ENCODE measurements at regions not wholly inside any gene's neighbourhood (a gene's known extent, or its start where the extent isn't known, plus 50 kb on each side); places are given as distances from the start of the nearest gene placed in this dataset.

GRCh38 chr1:5519366-5520135 lies 472.7 kb downstream of the NPHP4 start:
- Histone ChIP-seq H3K4me3 (replicated peaks in 1 of 3; ENCODE audit: low read depth in 2 of 3, low read length in 3 of 3) (no peak overlapping the region), H2AFZ (ENCODE audit: insufficient read depth, low read depth, low read length, poor library complexity, severe bottlenecking) (no peak overlapping the region), H3K4me2 (replicated peaks; ENCODE audit: extremely low read depth, low read length, poor library complexity, severe bottlenecking) (no peak overlapping the region), H3K4me1 (ENCODE audit: control insufficient read depth in 1 of 2, insufficient read depth in 2 of 2, low read length in 2 of 2) (no peaks in the 10 kb centered on the region), H4K20me1 (ENCODE audit: insufficient read depth, low read length) (no peaks in the 10 kb centered on the region), H3K9ac (ENCODE audit: insufficient read depth, low read length, poor library complexity, severe bottlenecking) (no peak overlapping the region), H3K79me2 (ENCODE audit: insufficient read depth, low read length) (no peaks in the 10 kb centered on the region), H3K27me3 (ENCODE audit: control insufficient read depth in 2 of 2, insufficient read depth in 2 of 2, low read length in 2 of 2) (no peaks in the 10 kb centered on the region), H3K9me3 (replicated peaks in 1 of 2; ENCODE audit: control insufficient read depth in 1 of 2, insufficient read depth in 1 of 2, low read length in 2 of 2) (no peaks in the 10 kb centered on the region), H3K27ac (ENCODE audit: low read depth in 1 of 2, low read length in 2 of 2) (no peak overlapping the region), H3K36me3 (replicated peaks in 1 of 2; ENCODE audit: control insufficient read depth in 1 of 2, insufficient read depth in 2 of 2, low read length in 2 of 2) (no peaks in the 10 kb centered on the region)
- no peak for TF ChIP-seq CTCF (IDR thresholded peaks at IDR 0.05)
- H3K9me3 Mint-ChIP-seq: peaks cover 0 to 6% (median 2%) of the 10 kb centered on the region in 7 donors
- 70% methylated on average over 8 of the region's 10 CpGs for WGBS (ENCODE audit: insufficient coverage)
- no peaks in the 10 kb centered on the region for H3K36me3 Mint-ChIP-seq
- intact Hi-C loops (cut with micrococcal nuclease): loop anchor here in 1 of 2 donors (10.0 kb wide), 1 partner anchor 225 kb away; no protein-coding TSS in a partner anchor
- H3K4me3 Mint-ChIP-seq: no peak overlapping the region
- no peak overlapping the region for H3K27ac Mint-ChIP-seq
- no peaks in the 10 kb centered on the region for H3K4me1 Mint-ChIP-seq
- peaks cover 10 to 17% (median 14%) of the 10 kb centered on the region in 3 donors for H3K27me3 Mint-ChIP-seq (ENCODE audit: low read depth in 3 of 3)
- DNase-seq: no peak

- H3K9me3 Mint-ChIP-seq: peaks cover 0 to 6% (median 0%) of the 10 kb centered on the region in 7 donors
- H3K4me3 Mint-ChIP-seq: no peak overlapping the region
- Histone ChIP-seq H3K79me2 (ENCODE audit: insufficient read depth, low read length) (no peaks in the 10 kb centered on the region), H3K9me3 (replicated peaks in 1 of 2; ENCODE audit: control insufficient read depth in 1 of 2, insufficient read depth in 1 of 2, low read length in 2 of 2) (no peaks in the 10 kb centered on the region), H3K4me2 (replicated peaks; ENCODE audit: extremely low read depth, low read length, poor library complexity, severe bottlenecking) (no peak overlapping the region), H4K20me1 (ENCODE audit: insufficient read depth, low read length) (no peaks in the 10 kb centered on the region), H3K27me3 (ENCODE audit: control insufficient read depth in 2 of 2, insufficient read depth in 2 of 2, low read length in 2 of 2) (no peaks in the 10 kb centered on the region), H2AFZ (ENCODE audit: insufficient read depth, low read depth, low read length, poor library complexity, severe bottlenecking) (no peak overlapping the region), H3K4me3 (replicated peaks in 1 of 3; ENCODE audit: low read depth in 2 of 3, low read length in 3 of 3) (no peak overlapping the region), H3K27ac (ENCODE audit: low read depth in 1 of 2, low read length in 2 of 2) (no peak overlapping the region), H3K4me1 (ENCODE audit: control insufficient read depth in 1 of 2, insufficient read depth in 2 of 2, low read length in 2 of 2) (peaks cover 4 to 6% of the 10 kb centered on the region in 2 donors), H3K36me3 (replicated peaks in 1 of 2; ENCODE audit: control insufficient read depth in 1 of 2, insufficient read depth in 2 of 2, low read length in 2 of 2) (no peaks in the 10 kb centered on the region), H3K9ac (ENCODE audit: insufficient read depth, low read length, poor library complexity, severe bottlenecking) (no peak overlapping the region)
- H3K4me1 Mint-ChIP-seq: peaks cover 6% of the 10 kb centered on the region
- intact Hi-C loops (cut with micrococcal nuclease): loop anchor here in 1 of 2 donors (10.0 kb wide), 1 partner anchor 228 kb away; no protein-coding TSS in a partner anchor
- 93% methylated on average over 8 of the region's 10 CpGs for whole genome bisulfite sequencing (ENCODE audit: insufficient coverage)
- DNase-seq: no peak
- H3K27me3 Mint-ChIP-seq (ENCODE audit: low read depth in 3 of 3): peaks cover 4 to 13% (median 7%) of the 10 kb centered on the region in 3 donors
- no peak overlapping the region for H3K27ac Mint-ChIP-seq
- TF ChIP-seq CTCF (IDR thresholded peaks at IDR 0.05): no peak
- H3K36me3 Mint-ChIP-seq: no peaks in the 10 kb centered on the region
Observed at GRCh38 chr1:5516756-5517155, 475.5 kb downstream of the NPHP4 start.
